GM18508 (cell line): ENCODE measurements at regions not wholly inside any gene's neighbourhood (a gene's known extent, or its start where the extent isn't known, plus 50 kb on each side); places are given as distances from the start of the nearest gene placed in this dataset.

Source experiments
- ATAC-seq: cut with Tn5 transposase; IDR thresholded peaks from one replicate; pipeline ENCODE4 v1.9.1; 2021; ENCODE audit warnings: moderate number of reproducible peaks; ENCODE audit not compliant: insufficient read depth, unreplicated experiment

GRCh38 chr2:103809415-103809814, 1044.5 kb upstream of the POU3F3 start:
- ATAC-seq = no peak

- ATAC-seq = no peak
These were observed 1043.9 kb upstream of the POU3F3 start for GRCh38 chr2:103809941-103810441.

- ATAC-seq = no peak
These were observed 1043.0 kb upstream of the POU3F3 start for GRCh38 chr2:103810875-103811274.

GRCh38 chr2:103814016-103814415, 1039.9 kb upstream of the POU3F3 start:
- no peak for ATAC-seq

GRCh38 chr2:103815731-103816130, 1038.2 kb upstream of the POU3F3 start:
- ATAC-seq = no peak

- no peak for ATAC-seq
These were observed 1036.2 kb upstream of the POU3F3 start for GRCh38 chr2:103817746-103818145.

GRCh38 chr2:103818176-103818575, 1035.7 kb upstream of the POU3F3 start:
- no peak for ATAC-seq

GRCh38 chr2:103819599-103819998, 1034.3 kb upstream of the POU3F3 start:
- no peak for ATAC-seq

- no peak for ATAC-seq
These were observed 1030.1 kb upstream of the POU3F3 start for GRCh38 chr2:103823847-103824246.

- no peak for ATAC-seq
These were observed 1006.6 kb upstream of the POU3F3 start for GRCh38 chr2:103847276-103847675.

GRCh38 chr2:103859238-103859637, 994.7 kb upstream of the POU3F3 start:
- no peak for ATAC-seq

- no peak for ATAC-seq
These were observed 993.9 kb upstream of the POU3F3 start for GRCh38 chr2:103860016-103860415.

- no peak for ATAC-seq
These were observed 985.5 kb upstream of the POU3F3 start for GRCh38 chr2:103868396-103868795.

- ATAC-seq = no peak
These were observed 980.1 kb upstream of the POU3F3 start for GRCh38 chr2:103873716-103874351.

GRCh38 chr2:103875131-103875530, 978.8 kb upstream of the POU3F3 start:
- no peak for ATAC-seq

- no peak for ATAC-seq
These were observed 978.4 kb upstream of the POU3F3 start for GRCh38 chr2:103875531-103875930.

GRCh38 chr2:103876611-103877010, 977.3 kb upstream of the POU3F3 start:
- no peak for ATAC-seq

- no peak for ATAC-seq
These were observed 974.8 kb upstream of the POU3F3 start for GRCh38 chr2:103879101-103879500.

GRCh38 chr2:103880081-103880834, 973.7 kb upstream of the POU3F3 start:
- no peak for ATAC-seq

GRCh38 chr2:103887625-103888024, 966.3 kb upstream of the POU3F3 start:
- ATAC-seq = no peak

GRCh38 chr2:103896182-103896581, 957.7 kb upstream of the POU3F3 start:
- ATAC-seq = no peak

- no peak for ATAC-seq
These were observed 955.4 kb upstream of the POU3F3 start for GRCh38 chr2:103898561-103898960.
